Dedifferentiated amniotic fluid mesenchymal stem cell (primary cell): ENCODE measurements at regions not wholly inside any gene's neighbourhood (a gene's known extent, or its start where the extent isn't known, plus 50 kb on each side); places are given as distances from the start of the nearest gene placed in this dataset.

Source experiments
- DNase-seq: peaks from one replicate; pipeline ENCODE4 v3.0.0-alpha.2; 2016; ENCODE audit errors: extremely low spot score

DNA sequence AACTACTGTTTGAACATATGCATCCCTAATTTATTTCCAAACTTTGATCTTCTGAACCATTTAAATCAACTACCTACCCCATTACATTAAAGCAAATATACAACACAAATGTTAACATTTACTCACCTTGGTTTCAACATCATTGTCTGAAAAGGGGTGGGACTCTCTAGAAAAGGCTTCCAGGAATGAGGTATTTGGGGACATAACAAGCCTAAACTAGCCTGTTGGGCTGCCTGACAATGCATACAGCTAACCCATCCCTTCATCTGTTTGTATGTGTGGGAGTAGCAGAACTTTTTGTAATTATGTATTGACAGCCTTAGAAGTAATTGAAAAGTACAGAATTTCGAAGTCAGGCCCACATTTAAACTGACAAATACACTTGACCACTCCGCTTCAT is 2225.9 kb upstream of the C9orf72 start:
- no peak for DNase-seq

DNA sequence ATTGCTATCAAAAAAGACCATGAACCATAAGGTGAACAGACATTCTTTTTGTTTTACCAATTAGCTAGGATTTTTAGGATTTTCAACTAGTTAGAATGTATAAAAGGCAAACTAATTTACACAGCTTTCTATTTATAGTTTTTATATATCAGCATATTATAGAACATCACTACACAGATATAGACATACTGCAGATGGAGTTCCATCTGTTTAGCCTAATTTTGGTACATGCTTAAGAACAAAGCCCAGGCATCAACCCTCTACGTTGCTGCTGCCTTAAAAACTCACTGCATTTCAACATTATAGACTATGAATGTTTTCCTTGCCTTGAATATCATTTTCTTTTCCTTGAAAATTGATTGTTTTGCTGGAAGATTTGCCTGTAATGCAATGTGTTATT is 2227.5 kb upstream of the C9orf72 start:
- no peak for DNase-seq

DNA sequence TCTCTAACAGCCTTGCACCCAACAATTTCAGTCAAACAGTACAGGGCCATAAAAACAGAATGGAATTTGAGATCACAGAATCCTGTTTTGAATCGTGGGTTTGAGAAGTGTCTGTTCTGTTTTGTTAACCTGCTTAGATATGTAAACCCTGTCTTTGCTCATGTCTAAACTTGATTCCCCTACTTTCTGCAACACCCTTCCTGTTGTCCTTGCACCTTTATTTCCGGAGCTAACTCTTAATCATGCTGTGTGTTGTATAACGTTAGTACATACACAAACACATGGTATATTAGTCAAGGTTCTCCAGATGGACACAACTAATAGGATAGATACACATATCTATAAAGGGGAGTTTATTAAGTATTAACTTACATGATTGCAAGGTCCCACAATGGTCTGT is 2229.2 kb upstream of the C9orf72 start:
- DNase-seq = no peak

DNA sequence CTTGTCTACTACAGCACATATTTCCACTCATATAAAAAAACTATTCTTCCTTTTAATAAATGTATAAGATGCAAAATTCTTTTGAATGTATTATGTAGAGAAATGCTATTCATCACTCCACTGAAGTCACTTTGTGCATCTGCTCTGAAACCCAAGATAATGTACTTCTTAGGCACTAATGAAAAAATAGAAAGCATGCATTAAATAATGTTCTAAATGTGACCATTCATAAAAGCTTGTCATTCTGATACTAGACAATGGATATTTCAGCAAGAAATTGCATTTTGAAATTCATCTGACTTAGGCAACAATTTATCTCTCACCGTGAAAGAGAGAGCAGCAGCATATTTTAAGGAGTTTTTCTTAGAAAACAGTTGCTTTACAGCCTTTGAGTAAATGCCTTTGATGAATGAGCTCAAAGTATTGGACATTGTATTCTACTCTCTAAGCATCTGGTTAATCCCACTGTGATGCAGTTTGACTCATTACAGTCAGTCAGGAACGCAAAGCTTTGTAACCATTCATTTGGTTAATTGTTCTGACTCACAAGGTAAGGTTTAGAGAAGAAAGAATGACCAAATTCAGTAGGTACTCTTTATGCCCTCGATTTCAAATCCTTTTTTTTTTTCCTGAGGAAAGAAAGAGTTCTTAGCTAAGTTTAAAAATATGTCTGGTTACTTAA is 2233.8 kb upstream of the C9orf72 start:
- DNase-seq = no peak

DNA sequence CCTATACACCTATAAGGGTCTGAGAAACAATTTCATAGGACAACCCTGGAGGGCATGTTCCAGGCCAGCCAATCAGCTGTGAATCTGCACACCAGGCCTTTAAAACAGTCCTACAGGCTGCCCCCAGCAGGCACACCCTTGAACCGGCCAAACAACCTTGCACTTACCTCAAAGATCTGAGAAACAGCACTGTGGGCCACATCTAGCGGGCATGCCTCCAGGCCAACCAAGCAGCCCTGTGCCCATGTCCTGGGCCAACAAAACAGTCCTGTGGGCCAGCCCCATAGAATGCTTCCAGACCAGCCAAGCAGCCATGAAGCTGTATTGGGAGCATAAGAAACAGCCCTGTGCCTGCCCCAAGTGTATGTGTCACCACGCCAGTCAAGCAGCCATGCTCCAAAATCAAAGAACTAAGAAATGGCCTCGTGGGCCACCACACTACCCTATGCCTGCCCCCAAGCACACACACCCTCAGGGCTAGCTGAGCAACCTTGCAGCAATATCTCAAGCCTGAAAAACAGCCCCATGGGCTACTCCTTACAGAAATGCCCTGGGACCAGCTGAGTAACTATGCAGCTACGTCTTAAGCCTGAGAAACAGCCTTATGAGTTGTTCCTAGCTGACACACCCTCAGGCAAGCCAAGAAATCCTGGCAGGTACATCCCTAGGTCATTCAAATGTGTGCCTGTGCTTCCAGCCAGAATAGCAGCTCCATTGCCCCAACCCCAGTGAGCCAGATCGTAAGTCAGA is 2243.8 kb upstream of the C9orf72 start:
- DNase-seq = no peak

DNA sequence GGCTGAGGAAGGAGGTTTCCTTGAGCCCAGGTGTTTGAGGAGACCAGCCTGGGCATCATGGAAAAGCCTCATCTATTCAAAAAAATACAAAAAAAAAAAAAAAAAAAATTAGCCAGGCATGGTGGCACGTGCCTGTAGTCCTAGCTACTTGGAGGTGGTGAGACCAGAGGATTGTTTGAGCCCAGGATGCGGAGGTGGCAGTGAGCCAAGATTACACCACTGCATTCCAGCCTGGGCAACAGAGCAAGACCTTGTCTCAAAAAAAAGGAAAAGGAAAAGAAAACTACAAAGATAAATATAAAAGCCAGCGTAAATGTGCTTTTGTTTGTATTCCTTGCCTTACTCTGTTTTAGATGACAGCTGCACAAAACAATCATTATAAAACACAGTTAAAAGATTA is 2249.2 kb upstream of the C9orf72 start:
- no peak for DNase-seq

DNA sequence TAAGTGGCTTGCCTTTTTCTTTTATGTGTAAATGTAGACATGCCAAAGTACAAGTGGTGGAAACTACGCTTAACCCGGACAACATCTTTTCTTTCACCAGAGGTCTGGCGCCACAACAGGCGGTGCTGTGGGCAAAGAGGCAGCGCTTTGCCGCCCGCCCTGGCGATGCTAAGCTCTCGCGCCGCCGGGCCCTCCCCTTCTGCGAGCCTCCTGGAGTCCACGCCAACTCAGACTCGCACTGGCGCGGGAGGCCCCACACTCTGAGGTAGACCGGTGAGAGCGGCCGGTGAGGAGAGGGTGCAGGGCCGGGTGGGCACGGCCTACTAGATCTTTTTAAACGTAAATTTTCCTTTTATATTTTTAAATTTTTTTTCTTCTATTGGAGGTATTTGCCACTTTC is 2253.1 kb upstream of the C9orf72 start:
- no peak for DNase-seq

DNA sequence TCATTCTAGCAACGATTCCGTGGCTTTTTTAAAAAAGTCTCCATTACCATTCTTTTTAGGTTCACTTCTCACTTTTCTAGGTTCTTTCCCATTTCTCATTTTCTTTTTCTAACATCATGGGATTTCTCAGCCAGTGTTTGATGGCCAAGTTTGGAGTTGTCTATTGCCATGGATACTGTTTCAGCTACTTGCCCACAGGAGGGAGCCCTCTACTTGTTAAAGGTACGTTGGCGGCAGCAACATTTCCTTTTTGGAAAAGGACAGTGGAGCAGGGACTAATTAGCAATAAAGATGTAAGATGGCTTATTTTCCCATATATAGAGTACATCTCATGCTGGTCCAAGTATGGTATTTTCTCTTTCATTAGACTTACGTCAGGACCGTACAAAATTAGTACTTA is 2257.5 kb upstream of the C9orf72 start:
- no peak for DNase-seq

DNA sequence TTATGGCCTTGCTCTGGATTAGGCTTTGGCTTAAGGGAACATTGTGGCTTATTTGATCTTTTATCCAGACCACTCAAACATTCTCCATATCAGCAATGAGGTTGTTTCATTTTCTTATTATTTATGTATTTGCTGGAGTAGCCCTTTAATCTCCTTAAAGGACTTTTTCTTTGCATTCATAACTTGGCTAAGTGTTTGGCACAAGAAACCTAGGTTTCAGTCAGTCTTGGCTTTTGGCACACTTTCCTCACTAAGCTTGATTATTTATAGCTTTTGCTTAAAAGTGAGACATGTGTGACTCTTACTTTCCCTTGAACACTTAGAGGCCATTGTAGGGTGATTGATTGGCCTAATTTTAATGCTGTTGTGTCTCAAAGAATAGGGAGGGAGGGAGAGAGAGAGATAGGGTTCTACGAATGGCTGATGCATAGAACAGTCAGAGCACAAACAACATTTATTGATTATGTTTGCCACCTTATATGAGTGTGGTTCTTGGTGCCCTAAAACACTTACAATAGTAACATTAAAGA is 2265.3 kb upstream of the C9orf72 start:
- DNase-seq = no peak

DNA sequence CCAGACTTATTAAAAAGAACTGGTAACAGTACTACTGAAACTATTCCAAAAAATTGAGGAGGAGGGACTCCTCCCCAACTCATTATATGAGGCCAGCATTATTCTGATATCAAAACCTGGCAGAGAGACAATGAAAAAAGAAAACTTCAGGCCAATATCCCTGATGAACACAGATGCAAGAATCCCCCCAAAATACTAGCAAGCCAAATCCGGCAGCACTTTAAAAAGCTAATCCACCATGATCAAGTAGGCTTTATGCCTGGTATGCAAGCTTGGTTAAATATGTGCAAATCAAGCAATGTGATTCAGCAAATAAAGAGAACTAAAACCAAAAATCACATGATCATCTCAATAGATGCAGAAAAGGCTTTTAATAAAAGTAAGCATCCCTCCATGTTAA is 2271.0 kb upstream of the C9orf72 start:
- no peak for DNase-seq

DNA sequence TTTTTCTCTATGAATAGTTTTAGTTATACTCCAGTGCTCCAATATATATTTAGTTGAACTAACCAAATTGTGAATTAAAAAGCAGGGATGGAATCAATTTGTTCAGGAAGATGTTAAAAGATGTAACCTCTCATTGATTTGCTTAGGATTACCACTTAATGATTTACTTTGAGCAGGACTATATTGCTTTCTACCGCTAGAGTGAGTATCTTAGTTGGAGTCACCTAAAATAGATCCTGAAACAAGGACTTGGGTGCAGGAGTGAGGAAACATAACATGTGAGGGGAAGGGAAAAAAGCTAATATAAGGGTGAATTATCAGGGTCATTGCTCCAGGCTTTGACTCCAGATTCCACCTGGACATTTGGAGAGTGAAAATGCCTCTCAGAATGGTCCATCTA is 2277.4 kb upstream of the C9orf72 start:
- DNase-seq = no peak

DNA sequence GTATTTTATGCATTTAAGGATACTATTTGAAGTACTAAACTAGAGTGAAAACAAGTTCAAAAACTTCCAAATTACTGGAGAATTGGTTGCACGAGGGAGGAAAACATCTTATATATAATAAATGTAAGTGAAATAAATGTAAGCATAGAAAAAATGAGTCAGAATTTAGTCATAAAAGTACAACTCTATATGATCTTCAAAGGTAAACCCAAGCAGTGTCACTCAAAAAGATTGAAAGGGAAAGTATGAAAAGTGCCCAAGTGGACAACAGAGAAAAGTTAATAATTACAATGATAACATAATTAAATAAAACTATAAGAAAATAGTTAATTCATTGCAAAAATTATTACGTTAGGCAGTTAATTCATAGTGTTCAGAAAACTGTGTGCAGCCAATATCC is 2288.5 kb upstream of the C9orf72 start:
- DNase-seq = no peak

DNA sequence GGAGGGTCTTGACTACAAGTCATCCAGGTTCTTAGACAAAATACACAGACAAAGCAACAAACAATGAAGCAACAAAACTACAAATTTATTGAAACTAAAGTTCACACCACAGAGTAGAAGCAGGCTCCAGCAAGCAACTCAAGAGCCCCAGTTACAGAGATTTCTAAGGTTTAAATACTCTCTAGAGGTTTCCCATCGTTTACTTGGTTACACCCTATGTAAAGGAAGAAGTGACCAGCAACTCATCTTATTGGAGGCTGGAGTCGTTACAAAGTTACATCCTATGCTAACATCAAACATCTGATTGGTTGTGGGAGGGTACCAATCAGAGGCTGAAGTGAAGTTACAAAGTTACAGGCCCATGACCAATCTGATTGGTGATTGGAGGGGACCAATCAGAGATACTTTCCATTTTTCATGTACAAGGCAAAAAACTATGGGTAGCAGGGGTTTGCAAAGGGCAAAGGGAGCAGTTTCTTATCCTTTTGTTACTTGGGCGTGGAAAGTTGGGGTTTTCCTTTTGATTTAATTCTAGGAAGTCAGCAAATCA is 2292.6 kb upstream of the C9orf72 start:
- no peak for DNase-seq

DNA sequence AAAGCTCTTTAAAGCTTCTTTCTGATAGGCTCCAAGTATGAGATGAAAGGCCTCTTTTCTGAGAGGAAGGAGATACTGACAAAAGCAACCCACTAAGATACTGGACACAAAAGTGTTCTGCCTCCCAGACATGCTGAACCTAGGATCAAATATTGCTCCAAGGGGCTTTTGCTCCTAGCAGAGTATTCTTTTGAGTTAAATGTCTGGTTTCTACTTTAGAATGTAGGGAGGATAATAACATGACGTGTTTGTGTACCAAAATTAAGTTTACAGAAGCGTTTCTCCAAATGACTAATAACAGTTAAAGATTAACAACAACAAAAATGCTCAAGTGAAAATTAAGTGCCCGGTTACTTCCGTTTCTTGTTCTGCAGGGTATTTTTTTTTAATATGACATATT is 2293.3 kb upstream of the C9orf72 start:
- no peak for DNase-seq

DNA sequence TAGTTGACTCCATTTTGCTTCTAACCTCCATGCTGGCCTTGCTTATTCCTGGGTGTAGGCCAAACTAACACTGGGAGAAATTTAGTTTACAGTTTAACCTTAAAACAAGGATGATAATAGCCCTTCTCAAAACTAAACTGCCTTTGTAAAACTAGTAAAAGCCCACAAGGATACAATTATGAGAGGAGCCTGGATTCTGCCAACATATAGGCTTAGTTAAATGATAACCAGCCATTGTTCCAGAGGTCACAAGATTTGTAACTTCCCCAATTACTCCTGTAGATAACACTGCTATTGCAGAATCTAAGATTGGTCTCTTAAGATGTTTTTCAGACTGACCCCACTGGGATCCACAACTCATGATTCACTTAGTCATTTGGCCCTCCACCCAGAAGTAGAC is 2300.3 kb upstream of the C9orf72 start:
- DNase-seq = no peak

DNA sequence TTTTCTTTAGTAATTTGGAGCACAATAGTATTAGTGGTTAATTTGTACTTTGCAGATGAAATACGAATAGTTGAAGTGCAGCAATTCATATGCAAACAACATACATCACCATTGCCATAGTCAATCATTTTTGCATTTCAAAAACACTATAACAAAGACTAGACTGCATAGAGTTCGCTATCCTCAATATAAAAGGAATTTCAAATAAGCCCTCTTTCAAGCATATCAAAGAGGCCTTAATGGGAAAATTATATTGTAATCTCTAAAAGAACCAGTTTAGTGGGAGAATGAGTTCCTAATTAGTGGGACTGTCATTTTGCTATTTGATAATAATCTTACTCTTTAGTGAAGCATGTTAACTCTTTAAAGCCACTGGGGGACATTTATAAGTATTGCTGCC is 2302.3 kb upstream of the C9orf72 start:
- DNase-seq = no peak

DNA sequence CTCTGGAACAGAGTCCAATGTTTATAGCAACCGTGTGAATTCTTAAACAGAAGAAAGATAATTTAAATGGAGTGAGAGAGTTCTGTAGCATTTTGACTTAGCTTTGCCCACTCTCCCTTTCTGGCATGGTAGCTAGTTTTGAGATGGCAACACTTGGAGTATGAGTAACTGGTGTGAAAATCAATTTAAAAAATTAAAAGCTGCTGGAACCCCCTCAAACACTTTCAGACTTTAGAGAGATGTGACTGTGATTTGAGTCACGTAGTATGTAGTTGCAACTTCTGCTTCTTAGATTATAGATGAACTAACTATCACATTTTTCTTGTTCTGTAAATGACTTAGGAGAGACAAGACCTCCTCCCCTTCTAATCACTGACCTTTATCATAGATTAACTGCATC is 2309.5 kb upstream of the C9orf72 start:
- DNase-seq = no peak

DNA sequence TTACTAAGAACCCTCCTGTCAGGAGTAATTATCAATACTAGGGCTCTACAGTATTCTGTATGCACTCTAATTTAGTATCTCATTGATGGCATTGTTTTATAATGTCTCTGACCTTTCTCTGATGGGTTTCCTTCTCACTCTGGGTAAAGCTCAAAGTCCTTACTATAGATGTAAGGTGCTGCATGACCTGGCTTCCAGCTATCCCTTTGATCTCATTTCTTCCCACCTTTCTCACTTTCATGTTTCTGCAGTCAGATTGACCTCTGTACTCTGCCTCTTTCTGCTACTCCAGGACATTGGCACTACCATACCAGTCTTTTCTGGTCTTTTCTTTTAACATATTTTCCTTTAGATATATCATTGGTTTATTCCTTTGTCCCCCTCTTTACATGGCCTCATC is 2332.8 kb upstream of the C9orf72 start:
- no peak for DNase-seq

DNA sequence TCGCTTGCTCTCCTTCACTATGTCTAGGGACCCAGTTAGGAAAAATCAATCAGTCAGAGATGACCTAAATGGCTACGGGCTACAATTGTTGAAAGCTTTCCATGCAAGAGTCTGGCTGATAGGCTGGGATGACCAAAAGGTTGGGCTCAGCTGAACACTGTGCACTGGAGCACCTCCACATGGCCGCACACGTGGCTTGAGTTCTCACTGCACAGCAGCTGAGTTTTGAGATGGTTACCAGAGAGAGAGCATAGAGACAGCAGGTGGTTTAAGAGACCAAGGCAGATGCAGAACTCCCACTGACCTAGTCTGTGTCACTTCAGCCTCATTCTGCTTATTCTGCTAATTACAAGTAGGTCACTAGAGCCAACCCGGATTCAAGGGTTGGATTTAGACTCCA is 2354.8 kb upstream of the C9orf72 start:
- no peak for DNase-seq

DNA sequence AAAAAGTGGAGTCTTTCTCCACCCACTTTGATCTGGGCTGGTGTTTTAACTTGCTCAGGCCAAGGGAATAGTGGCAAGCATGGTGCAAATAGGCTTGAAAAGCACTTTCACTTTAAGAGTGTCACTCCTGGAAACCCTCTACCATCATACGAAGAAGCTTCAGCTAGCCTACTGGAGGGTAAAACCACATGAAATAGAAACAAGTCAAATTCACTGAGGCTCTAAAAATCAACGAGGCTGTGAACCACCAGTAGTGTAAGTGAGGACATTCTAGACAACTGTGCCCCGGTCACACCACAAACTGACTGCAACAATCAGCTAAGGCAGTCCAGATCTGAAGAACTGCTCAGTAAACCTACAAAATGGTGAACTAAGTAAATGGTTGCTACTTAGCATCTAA is 2366.3 kb upstream of the C9orf72 start:
- DNase-seq = no peak

DNA sequence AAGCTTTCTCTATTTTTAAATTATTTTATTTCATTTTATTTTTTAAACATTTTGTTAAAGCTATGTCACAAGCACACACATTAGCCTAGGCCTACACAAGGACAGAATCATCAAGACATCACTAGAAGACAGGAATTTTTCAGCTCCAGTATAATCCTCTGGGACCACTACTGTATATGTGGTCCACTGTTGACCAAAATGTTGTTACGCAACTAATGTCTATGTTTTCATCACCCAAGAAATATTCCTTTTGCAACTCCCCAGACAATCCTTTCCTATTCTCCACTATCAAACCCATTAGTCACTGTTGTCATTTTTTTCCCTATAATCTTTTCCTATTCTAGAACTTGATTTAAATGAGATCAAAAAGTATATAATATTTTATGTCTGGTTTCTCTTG is 2371.7 kb upstream of the C9orf72 start:
- DNase-seq = no peak

DNA sequence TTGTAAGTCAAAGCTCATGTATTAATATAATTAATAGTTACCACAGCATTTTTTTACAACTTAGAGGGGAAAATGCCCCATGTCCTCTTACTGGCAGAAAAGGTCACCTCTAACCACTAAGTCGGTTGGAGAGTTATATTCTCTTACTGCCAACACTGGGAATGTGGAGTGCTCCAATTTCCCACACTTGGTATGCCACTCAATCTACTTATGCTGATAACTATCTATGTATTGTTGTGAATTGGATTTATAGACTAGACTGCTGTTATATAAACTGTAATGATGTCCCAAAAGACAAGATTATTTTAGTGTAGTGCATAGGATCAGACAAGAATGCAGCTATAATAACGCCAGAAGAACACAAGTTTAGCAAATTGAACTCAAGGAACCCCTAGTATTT is 2385.2 kb upstream of the C9orf72 start:
- DNase-seq = no peak

DNA sequence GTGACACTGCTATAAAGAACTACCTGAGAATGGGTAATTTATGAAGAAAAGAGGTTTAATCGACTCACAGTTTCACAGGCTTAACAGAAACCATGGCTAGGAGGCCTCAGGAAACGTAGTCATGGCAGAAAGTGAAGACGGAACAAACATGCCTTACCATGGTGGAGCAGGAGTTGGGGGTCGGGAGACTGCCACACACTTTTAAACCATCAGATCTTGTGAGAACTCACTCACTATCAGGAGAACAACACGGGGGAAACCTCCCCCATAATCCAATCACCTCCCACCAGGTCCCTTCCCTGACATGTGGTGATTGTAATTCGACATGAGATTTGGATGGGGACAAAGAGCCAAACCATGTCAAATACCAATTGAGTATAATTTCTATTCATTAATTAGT is 2392.6 kb upstream of the C9orf72 start:
- no peak for DNase-seq
